ENCODE measurements at regions not wholly inside any gene's neighbourhood (a gene's known extent, or its start where the extent isn't known, plus 50 kb on each side); places are given as distances from the start of the nearest gene placed in this dataset.
"Not testable (repeated sequence)": the region's sequence is repeated elsewhere in the genome, so short reads cannot be mapped to it uniquely, and the experiment has no call there.

GRCh38 chr9:39567396-39567795 is 211.9 kb downstream of the SPATA31A1 start:
- DNase-seq, result not testable (repeated sequence)

GRCh38 chr9:39568900-39569299 is 213.4 kb downstream of the SPATA31A1 start:
- not testable (repeated sequence) for DNase-seq

DNA sequence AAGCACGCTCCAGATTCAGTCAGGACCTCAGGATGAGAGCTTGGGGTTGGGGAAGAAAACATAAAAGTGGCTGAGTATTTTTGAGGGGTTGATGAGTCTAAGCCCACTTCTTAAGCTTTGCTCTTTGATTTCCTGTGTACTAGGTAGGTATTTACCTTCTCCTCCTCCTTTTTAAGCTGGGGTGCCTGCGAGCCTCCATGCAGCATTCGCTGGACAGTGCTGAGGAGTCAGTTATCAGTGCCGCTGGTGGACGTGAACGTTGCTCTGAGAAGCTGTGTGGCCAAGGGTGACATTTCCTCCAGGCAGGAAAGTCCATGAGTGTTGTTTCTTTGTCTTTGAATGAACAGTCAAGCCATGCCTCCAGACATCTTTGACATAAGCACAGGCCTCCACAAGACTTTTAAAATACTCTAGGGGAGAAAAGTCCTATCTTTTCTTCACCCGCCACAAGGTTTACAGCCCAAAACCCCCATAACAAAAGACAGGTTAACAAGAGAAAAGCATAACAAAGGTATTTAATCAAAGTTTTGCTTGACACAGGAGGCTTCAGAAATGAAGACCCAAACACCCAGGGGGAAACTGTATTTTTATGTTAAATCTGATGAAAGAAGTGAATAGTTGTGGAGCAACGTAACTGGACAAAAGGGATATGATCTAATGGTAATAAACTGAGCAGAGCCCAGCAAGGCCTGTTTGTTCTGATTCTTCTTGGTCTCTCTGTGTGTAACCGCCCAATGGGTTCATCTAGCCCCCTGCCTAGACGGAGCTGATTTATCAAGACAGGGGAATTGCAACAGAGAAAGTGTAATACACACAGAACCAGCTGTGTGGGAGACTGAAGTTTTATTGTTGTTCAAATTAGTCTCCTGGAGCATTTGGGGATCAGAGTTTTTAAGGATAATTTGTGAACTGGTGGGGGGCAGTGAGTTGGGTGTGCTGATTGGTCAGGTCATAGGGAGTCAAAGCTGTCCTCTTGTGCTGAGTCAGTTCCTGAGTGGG is 217.9 kb downstream of the SPATA31A1 start:
- not testable (repeated sequence) for DNase-seq

DNA sequence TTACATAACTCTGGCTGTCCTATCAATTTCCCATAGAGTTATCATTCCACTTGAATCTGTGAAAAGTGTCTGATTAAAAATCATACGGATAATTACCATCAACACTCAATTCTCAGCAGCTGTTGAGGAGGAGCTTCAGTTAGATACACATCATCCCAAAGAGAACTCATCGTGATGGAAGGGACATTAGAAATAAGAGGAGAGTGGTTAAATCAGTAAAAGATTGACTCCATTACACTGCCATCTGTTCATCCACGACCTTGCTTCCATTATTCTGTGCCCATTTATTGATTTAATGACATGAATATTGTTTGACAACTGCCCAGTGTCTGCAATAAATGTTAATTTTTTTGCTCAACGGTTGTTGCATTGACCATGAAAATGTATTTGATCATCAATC is 223.5 kb downstream of the SPATA31A1 start:
- DNase-seq, result not testable (repeated sequence)

- DNase-seq, result not testable (repeated sequence)
Measured at GRCh38 chr9:39581296-39581695, 225.8 kb downstream of the SPATA31A1 start.

GRCh38 chr9:39582677-39583412 is 227.4 kb downstream of the SPATA31A1 start:
- not testable (repeated sequence) for DNase-seq

GRCh38 chr9:39583413-39583747 is 227.9 kb downstream of the SPATA31A1 start:
- DNase-seq, result not testable (repeated sequence)

DNA sequence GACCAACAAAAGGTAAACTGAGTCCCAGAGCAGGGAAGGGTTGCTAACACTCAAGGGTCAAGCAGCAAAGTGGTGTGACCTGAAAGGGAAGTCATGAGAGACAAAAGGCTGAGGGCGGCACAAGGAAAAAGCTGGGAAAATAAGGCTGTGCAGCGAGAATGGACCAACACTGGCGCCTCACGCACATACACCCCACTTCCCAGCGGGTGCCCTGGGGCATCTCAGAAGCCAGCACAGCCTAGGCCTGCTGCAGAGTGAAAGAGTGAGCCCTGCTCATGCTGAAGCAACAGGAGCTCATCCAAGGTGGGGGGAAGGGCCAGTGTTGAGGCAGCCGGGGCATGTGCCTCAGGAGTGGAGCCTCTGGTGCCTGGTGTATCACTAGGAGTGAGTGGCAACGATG is 229.8 kb downstream of the SPATA31A1 start:
- not testable (repeated sequence) for DNase-seq

DNA sequence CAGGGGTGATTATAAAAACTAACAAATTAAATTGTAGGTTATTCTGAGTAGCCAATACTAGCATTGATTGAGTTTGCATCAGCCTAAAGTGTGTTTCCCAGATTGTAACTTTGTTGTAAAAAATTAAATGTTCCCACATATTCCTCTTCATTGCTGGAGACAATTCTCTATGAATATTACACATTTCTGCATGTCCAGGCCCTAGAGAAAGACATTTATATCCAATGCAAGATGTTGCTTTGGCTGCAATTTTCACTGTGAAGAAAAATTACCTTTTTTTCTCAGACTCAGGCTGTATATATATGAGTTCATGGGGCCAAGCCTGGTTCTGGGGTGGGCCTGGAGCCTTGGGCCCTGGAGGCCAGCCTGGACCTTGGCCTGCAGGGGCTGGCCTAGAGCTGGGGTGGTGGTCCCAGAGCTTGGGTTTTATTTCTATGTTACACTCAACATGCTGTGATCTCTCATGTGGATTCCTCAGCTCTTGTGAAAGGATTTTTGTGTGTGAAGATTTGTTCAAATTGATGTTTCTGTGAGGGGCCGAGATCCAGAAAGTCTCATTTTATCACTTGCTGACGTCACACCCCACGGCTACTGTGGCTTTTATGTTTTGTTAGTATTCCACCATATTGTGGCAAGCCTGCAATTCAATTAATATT is 232.5 kb downstream of the SPATA31A1 start:
- DNase-seq, result no peak

DNA sequence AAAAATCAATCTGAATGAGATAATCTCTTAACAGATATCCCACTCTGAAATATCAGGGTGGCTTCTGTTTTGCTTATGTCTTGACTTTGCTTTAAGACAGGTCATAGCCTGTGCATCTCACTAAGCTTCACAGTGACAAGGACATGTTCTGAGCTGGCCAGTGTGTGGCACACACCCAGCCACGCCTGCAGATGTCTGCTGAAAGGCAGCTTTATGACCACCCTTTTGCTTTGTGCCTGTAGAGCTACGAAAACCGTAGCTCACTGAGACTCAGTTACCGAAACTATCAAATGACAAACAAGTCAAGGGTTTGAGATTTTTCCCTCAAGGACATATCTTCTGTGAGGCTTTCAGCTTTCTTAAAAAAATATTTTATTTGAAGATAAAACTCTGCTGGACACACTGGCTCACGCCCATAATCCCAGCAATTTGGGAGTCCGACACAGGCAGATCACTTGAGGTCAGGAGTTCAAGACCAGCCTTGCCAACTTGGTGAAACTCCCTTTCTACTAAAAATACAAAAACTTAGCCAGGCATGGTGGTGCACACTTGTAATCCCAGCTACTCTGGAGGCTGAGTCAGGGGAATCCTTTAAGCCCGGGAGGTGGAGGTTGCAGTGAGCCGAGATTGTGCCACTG is 233.2 kb downstream of the SPATA31A1 start:
- DNase-seq, result no peak

DNA sequence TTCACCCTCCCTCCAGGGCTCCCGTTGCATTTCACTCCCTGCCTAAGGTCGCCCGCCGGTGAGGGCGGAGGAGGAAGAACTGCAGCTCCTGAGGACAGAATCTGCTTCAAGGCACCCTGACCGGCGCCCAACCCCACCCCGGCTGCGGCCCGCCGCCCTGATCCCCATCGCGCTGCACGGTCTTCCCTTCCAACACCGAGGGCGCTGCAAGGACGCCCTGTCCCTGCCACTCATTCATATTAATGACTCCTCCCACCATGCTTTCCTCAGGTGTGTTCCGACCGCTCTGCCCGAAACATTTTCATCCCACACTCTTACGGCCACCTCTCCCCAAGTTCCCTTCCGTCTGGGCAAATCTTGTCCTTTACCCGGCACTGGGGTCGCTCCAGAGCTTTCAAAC is 248.6 kb downstream of the SPATA31A1 start:
- DNase-seq, result not testable (repeated sequence)

DNA sequence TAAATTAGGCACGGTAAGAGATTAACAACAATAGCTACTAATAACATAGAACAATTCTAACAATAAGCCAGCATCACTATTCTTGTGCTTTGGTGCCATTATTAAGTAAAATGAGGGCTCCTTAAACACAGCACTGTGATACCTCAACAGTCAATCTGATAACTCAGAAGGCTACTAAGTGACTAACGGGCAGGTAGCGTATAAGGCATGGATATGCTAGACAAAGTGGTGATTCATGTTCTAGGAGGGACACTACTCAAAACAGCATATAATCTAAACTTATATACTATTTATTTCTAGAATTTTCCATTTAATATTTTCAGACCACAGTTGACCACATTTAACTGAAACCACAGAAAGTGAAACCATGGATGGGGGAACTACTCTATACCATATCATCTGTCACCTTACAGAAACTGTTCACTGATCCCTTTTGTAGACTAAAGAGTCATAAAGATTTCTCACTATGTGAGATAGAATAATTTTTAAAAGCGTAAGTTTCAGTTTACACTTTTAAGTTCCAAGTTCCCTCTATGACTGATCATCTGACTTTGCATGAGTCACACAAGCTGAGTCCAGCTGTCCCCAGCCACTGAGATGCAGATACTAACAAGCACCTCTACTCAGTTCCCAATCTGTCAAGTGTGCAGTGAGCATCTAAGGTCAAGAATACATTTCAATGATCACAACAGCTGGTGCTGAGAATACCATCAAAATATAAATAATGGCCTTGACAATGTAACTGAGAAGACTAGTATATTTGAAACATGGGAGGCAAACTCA is 256.2 kb downstream of the SPATA31A1 start:
- DNase-seq, result not testable (repeated sequence)

- DNase-seq, result not testable (repeated sequence)
Measured at GRCh38 chr9:39616480-39616879, 261.0 kb downstream of the SPATA31A1 start.

GRCh38 chr9:39624048-39624447 is 268.6 kb downstream of the SPATA31A1 start:
- not testable (repeated sequence) for DNase-seq

GRCh38 chr9:39632071-39632470 is 276.6 kb downstream of the SPATA31A1 start:
- DNase-seq, result not testable (repeated sequence)

- not testable (repeated sequence) for DNase-seq
Measured at GRCh38 chr9:39649029-39649428, 293.6 kb downstream of the SPATA31A1 start.

DNA sequence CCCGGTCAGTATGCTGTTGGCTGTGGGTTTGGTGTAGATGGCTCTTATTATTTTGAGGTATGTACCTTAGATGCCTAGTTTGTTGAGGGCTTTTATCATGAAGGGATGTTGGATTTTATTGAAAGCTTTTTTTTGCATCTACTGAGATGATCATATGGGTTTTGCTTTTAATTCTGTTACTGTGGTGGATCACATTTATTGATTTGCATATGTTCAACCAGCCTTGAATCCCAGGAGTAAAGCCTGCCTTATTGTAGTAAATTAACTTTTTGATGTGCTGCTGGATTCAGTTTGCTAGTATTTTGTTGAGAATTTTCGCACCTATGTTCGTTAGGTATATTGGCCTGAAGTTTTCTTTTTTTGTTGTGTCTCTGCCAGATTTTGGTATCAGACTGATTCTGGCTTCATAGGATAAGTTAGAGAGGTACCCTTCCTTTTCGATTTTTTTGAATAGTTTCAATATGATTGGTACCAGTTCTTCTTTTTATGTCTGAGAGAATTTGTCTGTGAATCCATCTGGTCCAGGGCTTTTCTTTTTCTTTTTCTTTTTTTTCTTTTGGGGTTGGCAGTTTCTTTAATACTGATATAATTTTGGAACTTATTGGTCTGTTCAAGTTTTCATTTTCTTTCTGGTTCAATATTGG is 301.6 kb downstream of the SPATA31A1 start:
- DNase-seq, result not testable (repeated sequence)

- not testable (repeated sequence) for DNase-seq
Measured at GRCh38 chr9:39663020-39663419, 307.6 kb downstream of the SPATA31A1 start.

DNA sequence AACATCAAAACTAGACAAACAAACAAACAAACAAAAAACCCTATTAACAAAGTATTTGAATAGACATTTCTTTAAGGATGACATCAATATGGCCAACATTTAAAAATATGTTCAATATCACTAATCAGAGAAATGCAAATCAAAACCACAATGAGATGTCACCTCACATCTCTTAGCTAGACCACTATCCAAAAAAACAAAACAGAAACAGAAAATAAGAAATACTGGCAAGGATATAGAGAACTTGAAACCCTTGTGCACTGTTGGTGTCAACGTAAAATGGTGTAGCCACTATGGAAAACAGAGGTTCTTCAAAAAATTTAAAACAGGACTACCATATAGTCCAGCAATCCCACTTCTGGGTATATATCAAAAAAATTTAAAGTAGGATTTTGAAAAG is 308.2 kb downstream of the SPATA31A1 start:
- not testable (repeated sequence) for DNase-seq

GRCh38 chr9:39665020-39665419 is 309.6 kb downstream of the SPATA31A1 start:
- DNase-seq, result not testable (repeated sequence)
